Stimulated activated CD4-positive, alpha-beta T cell treated with anti-CD3 and anti-CD28 coated beads, Interleukin-15, amount 100 ng/mL, for 48 hours (primary cell): ENCODE measurements at regions not wholly inside any gene's neighbourhood (a gene's known extent, or its start where the extent isn't known, plus 50 kb on each side); places are given as distances from the start of the nearest gene placed in this dataset.
"Not testable (repeated sequence)": the region's sequence is repeated elsewhere in the genome, so short reads cannot be mapped to it uniquely, and the experiment has no call there.

Source experiments
- DNase-seq, 2 donors: peaks; one replicate each; pipeline ENCODE4 v3.0.0-alpha.2; 2020; ENCODE audit warnings: low read depth in 2 of 2

- DNase-seq, result no peak
Observed at GRCh38 chr7:86202833-86203232, 440.9 kb upstream of the GRM3 start.

DNA sequence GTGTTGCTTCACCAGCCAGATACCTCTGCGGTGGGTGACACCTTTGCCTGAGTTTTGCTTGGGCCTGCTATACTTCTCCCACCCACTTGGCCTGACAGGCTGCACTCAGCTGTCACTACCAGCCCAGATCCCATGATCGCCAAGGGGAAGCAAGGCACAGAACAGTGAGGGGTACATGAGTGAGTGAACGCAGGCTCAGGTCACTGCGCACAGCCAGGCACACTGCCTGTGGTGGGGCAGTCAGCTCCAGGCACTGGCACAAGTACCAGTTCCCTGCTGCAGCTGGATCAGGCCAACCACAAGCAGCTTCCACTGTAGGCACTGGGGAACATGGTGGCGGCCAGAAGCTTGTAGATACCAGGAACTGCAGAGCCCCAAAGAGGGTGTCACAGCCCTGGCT, 441.9 kb upstream of the GRM3 start:
- no peak for DNase-seq

- no peak for DNase-seq
Observed at GRCh38 chr7:86199881-86200614, 443.7 kb upstream of the GRM3 start.

DNA sequence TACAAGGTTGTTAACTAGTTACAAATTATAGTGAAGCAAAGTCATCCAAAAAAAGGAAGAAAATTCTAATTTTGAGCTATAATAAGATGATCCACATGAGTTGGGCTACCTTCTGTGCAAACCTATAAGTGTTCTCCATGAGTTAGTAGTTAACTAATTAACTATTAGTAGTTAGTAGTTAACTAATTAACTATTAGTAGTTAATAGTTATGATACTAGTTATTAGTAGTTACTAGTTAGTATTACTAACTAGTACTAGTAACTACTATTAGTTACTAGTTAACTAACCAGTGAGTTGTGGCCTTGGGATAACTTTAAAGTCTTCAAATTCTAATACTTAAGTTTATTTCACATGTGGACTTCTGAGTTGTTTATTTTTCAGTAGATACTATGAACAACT, 453.4 kb upstream of the GRM3 start:
- no peak for DNase-seq

DNA sequence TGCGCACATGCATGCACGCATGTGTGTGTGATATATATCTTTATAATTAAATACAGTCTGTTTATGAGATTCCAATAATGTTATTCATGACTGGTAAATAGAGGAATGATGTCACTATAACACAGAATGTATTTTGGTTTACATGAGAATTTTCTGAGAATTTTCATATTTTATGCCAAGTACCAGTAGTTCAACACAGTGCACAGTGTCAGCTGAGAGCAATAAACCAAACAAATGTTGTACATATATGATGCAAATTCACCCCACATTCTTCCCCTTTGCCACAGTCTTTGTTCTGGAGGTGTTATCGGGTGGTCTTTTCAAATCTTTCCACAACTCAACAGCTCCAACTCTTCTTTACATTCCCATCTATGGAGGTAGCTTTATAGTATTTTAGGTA, 462.2 kb upstream of the GRM3 start:
- no peak for DNase-seq

DNA sequence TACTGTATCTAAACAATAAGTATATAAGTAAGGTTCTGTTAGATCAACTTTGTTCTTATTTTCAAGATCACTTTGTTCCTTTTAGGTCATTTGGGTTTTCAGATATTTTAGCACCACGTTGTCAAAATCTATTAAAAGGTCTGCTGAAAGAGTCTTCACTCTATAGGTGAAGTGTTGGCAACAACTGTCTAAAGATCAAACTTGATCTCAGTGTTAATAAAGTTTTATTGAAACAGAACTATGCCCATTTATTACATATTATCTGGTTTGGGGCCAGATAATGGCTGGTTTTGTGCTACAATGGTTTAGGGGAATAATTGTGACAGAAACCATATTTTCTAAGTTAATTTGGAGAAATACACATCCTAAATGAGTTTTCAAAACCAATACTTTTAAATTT, 478.9 kb upstream of the GRM3 start:
- no peak for DNase-seq

GRCh38 chr7:86158111-86158510, 485.6 kb upstream of the GRM3 start:
- no peak for DNase-seq

DNA sequence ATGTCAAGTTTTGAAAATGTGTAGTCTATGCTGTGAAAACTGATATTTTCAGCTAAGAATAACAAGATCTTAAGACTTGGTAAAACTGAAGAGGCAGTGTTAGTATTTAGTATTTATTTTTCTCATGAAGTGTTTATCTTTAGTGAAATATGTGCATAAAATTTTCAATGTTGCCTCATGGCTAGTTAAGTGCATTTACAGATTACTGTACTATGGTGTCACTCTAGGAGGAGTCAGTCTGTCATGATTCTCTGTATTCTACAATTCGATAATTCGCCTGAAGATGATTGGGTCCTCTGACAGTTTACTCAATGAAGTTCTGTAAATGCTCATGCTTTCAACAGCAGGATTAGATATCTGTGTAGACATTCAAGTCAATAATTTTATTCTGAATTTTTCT, 488.1 kb upstream of the GRM3 start:
- no peak for DNase-seq

DNA sequence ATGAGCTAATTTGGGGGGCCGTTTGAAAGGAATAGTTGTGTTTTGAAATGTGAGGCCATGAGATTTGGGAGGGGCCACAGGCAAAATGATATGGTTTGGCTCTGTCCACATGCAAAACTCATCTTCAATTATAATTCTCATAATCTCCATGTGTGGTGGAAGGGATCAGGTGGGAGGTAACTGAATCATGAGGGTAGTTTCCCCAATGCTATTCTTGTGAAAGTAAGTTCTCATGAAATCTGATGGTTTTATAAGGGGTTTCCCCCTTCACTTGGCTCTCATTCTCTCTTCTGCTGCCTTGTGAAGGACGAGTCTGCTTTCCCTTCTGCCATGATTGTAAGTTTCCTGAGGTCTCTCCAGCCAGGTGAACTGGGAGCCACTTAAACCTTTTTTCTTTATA, 490.8 kb upstream of the GRM3 start:
- DNase-seq, result no peak

DNA sequence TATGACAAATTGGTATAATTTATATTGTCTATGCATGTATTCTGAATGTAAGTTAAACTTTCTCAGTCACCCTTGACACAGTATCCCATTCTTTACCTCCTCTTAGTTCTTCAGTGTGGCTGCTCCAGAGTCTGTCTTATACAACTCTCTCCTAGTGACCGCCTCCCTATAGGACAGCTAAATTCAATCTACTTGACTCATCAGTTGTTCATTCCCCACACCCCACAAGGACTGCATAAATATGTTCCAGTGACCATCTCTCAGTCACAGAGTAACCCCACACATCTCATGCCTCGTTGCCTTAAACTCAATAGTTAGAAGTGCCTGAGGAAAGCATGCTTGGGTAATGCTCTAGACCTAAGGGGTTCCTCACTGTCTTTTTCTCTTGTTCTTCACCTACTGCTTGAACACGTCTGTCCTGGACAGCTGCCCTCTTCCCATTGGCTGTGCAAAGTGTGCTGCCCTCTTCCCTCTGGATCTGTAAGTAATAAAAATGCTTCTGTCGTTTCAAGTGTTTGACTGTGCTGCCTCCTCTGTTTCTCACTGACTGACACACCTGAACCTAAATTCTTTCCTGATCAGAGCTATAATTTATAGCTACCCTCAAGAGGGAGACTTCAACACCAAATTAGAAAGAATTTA, 494.6 kb upstream of the GRM3 start:
- no peak for DNase-seq

DNA sequence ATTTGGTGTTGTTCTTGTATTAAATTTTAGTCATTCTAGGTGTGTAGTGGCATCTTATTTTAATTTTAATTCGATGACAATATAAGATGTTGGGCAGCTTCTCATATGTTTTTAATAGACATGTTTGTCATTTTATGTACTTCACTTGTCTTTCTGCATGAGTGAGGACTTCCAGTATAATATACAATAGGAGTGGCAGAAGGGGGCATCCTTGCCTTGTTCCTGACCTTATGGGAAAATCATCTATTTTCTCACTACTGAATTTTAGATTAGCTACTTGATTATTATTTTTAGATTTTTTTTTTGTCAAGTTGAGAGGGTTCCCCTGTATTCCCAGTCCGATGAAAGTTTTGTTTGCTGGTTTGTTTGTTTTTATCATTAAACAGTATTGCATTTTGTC, 495.2 kb upstream of the GRM3 start:
- no peak for DNase-seq

- DNase-seq, result no peak
Observed at GRCh38 chr7:86137343-86137742, 506.4 kb upstream of the GRM3 start.

DNA sequence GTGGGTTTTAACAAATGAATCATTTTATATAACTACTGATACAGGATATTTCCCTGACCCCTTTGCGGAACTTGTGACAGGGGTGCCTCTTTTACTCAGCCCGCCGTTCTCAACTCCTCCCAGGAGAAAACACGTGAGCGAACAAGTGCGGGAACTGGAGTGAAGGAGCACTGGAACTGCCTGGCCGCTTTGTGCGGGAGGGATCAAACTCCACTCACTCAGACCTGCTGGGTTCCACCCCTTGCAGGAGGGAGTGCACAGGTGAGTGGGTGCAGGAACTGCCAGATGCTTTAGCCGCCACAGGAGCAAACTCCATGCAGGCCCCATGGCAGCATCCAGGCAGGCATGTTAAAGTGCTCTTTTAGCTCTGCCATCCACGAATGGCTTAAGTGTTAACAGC, 513.4 kb upstream of the GRM3 start:
- DNase-seq, result no peak

GRCh38 chr7:86123476-86123875, 520.2 kb upstream of the GRM3 start:
- no peak for DNase-seq

DNA sequence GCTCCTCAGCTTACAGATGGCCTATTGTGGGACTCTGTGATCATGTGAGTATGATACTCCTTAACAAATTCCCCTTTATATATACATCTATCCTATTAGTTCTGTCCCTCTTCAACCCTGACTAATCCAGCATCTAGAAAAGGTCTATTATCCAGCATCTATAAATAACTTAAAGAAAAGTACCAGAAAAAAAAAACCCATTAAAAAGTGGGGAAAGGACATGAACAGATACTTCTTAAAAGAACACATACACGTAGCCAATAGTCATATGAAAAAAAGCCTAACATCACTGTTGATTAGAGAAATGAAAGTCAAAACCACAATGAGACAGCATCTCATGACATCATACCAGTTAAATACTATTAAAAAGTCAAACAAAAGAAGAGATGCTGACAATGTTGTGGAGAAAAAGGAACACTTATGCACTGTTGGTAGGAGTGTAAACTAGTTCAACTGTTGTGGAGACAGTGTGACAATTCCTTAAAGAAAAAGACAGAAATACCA, 549.5 kb upstream of the GRM3 start:
- DNase-seq, result no peak

DNA sequence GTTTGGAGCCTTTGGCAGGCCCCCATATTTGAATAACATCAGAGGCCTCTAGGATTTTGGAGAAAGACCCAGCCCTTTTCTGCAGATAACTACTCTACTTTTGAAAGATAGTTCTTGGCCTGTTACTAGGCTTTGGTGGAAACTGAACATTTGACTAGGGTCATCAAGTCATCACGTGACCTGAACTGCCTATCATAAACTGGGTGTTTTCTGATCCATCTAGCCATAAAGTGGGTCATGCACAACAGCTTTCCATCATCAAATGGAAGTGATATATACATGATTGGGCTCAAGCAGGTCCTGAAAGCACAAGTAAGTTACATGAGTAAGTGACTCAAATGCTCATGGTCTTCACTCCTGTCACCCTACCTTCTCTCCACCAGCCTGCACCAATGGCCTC, 552.3 kb upstream of the GRM3 start:
- DNase-seq, result no peak

DNA sequence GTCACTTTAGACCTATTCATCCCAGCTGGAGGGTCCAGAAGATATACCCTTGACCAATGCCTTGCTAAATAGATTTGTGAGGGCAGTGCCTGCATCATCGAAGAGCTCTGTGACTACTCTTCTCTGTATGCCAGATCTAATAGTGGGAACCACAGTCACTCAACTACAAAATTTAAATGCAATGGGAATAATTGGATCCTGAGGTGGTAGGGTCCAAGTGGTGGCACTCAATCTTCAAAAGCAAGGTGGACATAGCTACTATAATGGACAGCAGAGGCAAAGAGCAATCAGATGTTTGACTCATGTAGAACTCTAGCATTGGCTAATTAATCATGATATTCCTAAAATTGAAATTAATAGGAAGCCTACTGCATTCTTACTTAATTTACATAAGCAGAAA, 554.3 kb upstream of the GRM3 start:
- no peak for DNase-seq

- not testable (repeated sequence) for DNase-seq
Observed at GRCh38 chr7:86064572-86064971, 579.1 kb upstream of the GRM3 start.

DNA sequence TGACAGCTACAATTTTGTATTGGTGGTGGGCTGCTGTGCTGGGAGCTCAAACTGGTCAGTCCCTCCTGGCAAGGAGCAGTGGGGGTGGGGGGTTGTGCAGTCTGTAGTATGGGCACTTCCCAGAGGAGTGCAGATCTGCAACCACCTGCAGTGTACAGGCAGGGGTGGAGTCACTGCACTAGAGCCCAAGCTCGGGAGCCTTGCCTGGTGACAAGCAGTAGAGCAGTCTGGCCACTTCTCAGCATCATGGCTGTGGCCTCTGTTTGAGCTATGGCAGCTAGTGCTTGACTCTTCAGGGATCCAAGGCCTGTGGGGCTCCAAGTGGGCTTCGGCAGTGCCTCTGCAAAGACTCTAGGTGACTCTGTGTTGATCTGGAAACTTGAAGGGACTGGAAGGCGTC, 585.1 kb upstream of the GRM3 start:
- DNase-seq, result no peak

DNA sequence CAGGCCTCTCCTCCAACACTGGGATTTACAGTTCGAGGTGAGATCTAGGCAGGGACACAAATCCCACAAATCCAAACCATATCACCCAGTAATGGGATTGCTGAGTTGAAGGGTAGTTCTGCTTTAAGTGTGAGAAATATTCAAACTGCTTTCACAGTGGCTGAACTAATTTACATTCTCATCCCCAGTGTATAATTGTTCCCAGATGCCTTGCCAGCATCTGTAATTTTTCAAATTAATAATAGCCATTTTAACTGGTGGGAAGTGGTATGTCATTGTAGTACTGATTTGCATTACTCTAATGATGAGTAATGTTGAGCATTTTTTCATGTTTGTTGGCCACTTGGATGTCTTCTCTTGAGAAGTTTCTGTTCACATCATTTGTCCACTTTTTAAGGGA, 592.8 kb upstream of the GRM3 start:
- no peak for DNase-seq

- DNase-seq, result no peak
Observed at GRCh38 chr7:86049910-86050309, 593.8 kb upstream of the GRM3 start.

- not testable (repeated sequence) for DNase-seq
Observed at GRCh38 chr7:86045197-86045596, 598.5 kb upstream of the GRM3 start.

DNA sequence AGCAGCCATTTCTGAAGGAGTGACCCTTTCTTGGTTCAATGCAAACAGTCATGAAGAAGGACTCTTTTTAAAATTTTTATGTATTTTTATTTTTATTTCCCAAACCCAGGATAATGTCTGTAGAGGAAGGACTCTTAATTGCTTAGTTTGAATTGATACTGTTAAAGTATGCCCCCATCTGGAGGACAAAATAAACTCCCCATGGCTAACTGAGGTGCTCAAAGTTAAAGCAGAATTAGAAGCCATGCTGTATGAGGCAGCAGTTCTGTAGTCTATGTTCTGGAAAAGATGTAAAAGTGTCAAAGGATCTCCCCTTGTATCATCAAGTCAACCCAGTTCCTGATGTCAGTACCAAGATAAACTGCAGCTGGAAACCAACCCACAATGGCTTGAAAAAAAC, 617.9 kb upstream of the GRM3 start:
- DNase-seq, result no peak

- DNase-seq, result no peak
Observed at GRCh38 chr7:86013662-86014061, 630.0 kb upstream of the GRM3 start.
